ENCODE measurements at regions not wholly inside any gene's neighbourhood (a gene's known extent, or its start where the extent isn't known, plus 50 kb on each side); places are given as distances from the start of the nearest gene placed in this dataset.

GRCh38 chr5:85951707-85952210 is 666.0 kb upstream of the COX7C start:
- TF ChIP-seq CTCF (IDR thresholded peaks at IDR 0.05; ENCODE audit: control extremely low read depth in 1 of 3, insufficient read depth in 1 of 3, low read depth in 1 of 3, low read length in 3 of 3) (no peak), RAD21 (IDR thresholded peaks at IDR 0.05 in 1 of 2, conservative IDR thresholded peaks at IDR 0.05 in 1 of 2; ENCODE audit: low read depth in 2 of 2, low read length in 2 of 2) (no peak), POLR2AphosphoS5 (IDR thresholded peaks at IDR 0.05; ENCODE audit: low read depth, low read length) (no peak), YY1 (IDR thresholded peaks at IDR 0.05; ENCODE audit: low read depth, low read length) (no peak), RFX5 (IDR thresholded peaks at IDR 0.05; ENCODE audit: borderline replicate concordance, low read depth, low read length) (no peak), POLR2A (IDR thresholded peaks at IDR 0.05; ENCODE audit: control extremely low read depth in 1 of 2, low read depth in 2 of 2, low read length in 2 of 2) (no peak), NRF1 (IDR thresholded peaks at IDR 0.05; ENCODE audit: low read depth, low read length) (no peak), SP1 (IDR thresholded peaks at IDR 0.05; ENCODE audit: low read depth, low read length) (no peak), ATF3 (IDR thresholded peaks at IDR 0.05; ENCODE audit: insufficient read depth, low read depth, low read length) (no peak), TAF1 (IDR thresholded peaks at IDR 0.05; ENCODE audit: low read depth, low read length) (no peak), EP300 (IDR thresholded peaks at IDR 0.05; ENCODE audit: borderline replicate concordance in 1 of 2, low read depth in 2 of 2, low read length in 2 of 2) (no peak), RNF2 (IDR thresholded peaks at IDR 0.05; ENCODE audit: borderline replicate concordance, low read depth, low read length, missing control alignments, poor library complexity, severe bottlenecking) (no peak)

All from H1 (cell line).